ENCODE measurements at regions not wholly inside any gene's neighbourhood (a gene's known extent, or its start where the extent isn't known, plus 50 kb on each side); places are given as distances from the start of the nearest gene placed in this dataset.
A peak's percentile ranks its signal among the peaks of the same experiment; 100 is the strongest.

GRCh38 chr15:62719316-62719715 lies 323.2 kb upstream of the TPM1 start:
- no peak for DNase-seq

GRCh38 chr15:62722237-62722636 lies 320.3 kb upstream of the TPM1 start:
- no peak for DNase-seq

DNA sequence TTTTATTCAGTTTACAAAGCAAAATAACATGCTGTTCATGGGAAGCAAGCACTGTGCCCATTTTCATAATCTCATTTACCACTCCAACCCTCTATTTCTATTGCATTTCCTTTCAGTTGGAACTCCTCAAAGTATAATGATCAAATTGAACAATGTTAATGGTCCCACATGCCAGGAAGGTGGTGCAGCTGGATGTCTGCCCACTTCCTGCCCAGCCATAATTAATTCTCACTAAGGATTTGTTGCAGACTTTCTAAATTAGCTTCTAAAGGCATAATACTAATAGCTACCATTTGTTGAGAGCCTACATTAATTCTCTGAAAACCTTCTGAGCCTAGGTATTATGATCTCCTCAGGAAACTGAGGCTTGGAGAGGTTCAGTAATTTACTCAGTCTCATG lies 316.1 kb upstream of the TPM1 start:
- DNase-seq, result no peak

GRCh38 chr15:62727501-62727900 lies 315.0 kb upstream of the TPM1 start:
- DNase-seq, result no peak

DNA sequence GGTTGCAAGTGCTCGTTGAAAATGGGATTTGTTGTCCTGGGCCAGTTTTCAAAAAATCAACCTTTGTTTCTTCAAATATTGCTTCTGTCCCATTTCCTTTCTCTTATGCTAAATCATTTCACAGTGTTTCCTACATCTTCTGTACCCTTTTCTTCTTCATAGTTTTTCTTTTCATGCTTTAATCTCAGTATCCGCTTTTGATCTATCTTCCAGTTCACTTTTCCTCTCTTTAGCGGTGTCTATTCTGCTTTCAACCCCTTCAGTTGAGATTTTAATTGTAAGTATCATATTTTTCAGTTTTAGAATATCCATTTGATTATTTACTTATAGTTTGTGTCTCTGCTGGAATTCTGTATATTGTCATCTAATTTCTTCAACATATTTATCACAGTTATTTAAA lies 311.7 kb upstream of the TPM1 start:
- no peak for DNase-seq

GRCh38 chr15:62732078-62732477 lies 310.5 kb upstream of the TPM1 start:
- DNase-seq, result no peak

DNA sequence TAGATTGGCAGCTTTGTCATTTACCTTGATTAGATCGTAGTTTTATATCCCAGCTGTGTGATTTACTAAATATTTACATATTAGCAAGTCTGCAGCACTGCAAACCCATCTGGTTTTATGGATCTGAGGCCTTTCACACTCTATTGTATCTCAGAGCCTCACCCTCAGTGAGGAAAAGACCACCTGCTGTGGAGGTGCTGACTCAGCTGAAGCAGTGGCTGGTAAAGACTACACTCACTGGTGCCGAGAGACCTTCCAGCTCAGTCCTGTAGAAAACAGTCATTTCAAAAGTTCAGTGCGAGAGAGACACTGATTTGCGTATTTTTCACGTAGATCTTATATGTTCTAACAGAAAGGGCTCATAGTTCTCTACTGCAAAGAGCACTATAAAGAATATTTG lies 307.8 kb upstream of the TPM1 start:
- DNase-seq, result no peak

- no peak for DNase-seq
These were observed 305.8 kb upstream of the TPM1 start for GRCh38 chr15:62736756-62737155.

DNA sequence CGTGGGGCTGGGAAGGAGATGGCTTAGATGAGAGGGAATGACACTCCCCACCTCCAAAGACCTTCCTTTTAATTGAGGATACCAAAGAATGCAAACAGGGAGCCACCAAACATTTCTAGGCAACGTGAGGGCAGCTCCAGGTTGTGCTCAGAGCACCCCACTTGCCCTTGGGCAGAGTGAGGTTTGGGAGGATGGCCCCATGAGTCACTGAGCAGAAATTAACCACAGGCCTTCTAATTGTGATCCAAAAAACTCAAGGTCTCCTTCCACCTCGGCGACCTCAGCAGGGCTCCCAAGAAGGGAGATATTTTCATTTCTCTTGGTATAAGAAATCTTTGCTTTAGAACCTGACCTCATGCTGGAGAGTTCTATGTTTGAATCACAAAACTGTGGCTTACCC lies 305.0 kb upstream of the TPM1 start:
- DNase-seq, result no peak

DNA sequence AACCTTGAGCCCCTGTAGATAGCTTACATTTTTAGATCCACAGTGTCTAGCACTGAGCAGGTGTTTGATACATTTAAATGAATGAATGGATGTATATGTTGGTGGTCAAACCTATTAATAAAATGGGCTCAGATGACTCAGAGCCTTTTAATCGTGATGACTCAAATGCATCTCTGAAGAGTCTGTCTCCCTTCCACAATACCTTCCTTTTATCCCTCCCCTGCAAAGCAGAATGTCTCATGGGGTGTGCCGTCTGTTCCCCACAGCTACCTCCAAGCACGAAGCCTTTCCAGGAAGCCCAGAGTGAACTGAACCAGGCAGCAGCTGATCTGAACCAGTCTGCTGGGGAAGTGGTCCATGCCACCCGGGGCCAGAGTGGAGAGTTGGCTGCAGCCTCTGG lies 303.5 kb upstream of the TPM1 start:
- no peak for DNase-seq

GRCh38 chr15:62739507-62739906 lies 303.0 kb upstream of the TPM1 start:
- DNase-seq, result no peak

DNA sequence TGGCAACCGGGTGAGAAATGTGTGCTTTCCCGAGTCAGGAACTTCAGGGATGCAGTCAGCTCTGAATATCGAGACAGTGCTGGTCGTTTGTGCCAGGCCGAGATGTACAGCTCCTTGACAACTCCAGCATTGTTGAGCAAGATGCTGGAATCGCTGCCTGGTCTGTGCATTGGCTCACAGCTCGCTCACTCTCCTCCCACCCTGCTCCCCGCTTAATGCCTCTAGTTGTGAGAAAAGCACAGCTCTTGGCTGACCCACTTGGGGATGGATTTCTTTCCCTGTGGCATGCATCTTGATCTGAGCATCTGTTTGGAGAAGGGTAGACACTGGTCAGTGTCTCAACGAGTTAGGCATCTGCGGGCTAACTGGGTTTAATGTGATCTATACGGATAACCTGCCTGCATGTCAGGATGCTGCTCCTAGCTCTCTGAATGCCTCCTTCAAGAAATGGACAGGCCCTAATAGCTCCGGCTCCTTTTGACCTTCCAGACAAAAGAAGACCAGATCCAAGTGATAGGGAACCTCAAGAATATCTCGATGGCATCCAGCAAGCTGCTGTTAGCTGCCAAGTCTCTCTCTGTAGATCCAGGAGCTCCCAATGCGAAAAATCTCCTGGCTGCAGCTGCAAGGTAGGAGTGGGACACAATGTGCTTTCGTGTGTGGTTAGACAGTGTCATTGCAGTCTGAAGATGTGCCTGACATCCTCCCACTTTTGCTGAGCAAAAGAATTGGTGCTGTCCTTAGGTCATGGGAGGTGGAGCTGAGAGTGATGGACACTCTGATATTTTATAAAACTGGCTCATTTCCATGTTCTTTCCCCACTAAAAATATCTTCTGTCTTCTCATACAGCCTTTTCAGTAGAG lies 302.2 kb upstream of the TPM1 start:
- DNase-seq, result no peak

- no peak for DNase-seq
These were observed 301.4 kb upstream of the TPM1 start for GRCh38 chr15:62741106-62741505.

GRCh38 chr15:62742409-62743171 lies 300.0 kb upstream of the TPM1 start:
- DNase-seq, result peak; percentile 21

- no peak for DNase-seq
These were observed 296.8 kb upstream of the TPM1 start for GRCh38 chr15:62745621-62746225.

GRCh38 chr15:62748196-62748595 lies 294.4 kb upstream of the TPM1 start:
- no peak for DNase-seq

DNA sequence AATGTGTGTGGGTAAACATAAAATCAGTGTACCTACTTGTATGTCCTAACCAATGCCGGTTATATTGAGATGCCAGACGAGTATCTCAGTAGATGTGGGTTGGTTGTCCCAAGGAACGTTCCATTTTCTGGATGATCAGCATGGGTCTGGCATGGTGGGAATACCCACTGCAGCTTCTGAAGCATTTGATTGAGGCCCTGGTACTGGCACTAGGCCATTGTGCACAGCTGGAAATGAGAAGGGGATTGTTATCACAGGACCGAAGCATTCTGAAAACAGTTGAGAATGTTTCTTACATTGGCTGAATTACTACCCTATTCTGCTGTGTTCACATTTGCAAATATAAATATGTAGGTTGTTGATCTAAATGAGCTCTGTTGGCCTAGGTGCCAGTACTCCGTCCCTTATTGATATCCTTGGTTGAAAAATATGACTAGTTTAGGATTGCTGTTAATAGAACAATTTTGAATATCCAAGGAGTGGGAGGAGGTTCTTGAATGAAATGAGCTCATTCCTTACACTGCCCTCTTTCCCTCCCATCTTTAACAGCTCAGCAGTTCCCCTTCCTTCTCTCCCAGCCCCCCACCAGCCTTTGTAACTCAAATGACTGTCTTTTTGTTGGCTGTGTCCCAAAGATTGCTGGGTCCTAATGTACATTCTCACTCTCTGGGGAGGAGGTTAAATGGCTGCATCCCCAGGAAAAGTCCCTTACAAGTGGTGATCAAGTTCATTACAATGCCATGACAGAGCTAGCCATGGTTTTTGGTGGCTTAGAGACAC lies 293.3 kb upstream of the TPM1 start:
- DNase-seq, result no peak

DNA sequence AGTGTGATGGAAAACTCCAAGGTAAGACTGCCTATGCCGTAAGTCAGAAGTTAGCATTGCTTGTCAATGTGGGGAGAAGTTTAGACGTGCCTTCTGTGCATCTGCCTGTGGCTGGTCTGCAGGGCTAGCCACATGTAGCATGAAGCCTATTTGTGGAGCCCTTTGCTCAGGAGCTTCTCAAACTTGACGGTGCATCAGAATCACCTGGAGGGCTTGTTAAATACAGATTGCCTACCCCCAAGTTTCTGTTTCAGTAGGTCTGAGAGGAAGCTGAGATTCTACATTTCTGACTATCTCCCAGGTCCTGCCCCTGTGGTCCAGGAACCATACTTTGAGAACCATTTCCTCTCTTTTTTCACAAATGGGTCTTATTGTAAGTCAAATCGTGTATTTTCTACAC lies 292.1 kb upstream of the TPM1 start:
- DNase-seq, result no peak

DNA sequence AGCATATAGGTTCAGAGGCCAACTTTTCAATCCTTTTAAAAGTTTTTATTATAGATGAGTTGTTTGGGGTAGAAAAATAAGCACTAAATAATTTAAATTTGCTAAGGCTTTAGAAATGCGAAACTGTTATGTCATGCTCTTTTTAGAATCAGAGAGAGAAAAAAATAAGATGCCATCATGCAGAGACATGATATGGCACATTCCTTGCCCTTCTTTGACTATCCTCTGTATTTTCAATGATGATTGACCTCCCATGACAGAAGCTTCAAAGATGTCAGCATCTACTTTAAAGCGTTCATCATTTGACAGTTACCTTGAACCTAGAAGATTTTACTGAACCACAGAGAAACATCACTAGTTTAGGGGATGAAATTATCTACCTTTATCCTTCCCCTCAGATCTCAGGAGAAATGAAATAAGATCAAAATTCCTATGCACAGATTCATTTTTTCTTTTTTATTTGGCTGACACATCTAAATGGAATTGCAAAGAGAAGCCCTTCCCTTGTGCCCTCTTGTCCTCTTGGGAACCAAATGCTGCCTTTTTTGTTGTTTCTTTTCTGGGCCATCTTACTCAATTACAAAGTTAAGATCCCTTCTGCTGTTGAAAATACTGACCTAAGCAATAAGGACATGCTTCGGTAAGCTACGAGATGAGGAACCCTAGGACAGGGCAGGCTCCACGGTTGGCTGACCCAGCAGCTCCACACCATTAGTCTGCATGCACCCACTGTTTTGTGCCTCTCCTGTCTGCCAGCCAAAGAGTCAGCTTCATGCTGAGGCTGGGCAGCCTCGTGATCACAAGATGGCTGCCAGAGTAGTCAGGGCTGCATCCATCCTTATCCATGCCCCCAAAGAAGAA lies 289.7 kb upstream of the TPM1 start:
- DNase-seq, result no peak

DNA sequence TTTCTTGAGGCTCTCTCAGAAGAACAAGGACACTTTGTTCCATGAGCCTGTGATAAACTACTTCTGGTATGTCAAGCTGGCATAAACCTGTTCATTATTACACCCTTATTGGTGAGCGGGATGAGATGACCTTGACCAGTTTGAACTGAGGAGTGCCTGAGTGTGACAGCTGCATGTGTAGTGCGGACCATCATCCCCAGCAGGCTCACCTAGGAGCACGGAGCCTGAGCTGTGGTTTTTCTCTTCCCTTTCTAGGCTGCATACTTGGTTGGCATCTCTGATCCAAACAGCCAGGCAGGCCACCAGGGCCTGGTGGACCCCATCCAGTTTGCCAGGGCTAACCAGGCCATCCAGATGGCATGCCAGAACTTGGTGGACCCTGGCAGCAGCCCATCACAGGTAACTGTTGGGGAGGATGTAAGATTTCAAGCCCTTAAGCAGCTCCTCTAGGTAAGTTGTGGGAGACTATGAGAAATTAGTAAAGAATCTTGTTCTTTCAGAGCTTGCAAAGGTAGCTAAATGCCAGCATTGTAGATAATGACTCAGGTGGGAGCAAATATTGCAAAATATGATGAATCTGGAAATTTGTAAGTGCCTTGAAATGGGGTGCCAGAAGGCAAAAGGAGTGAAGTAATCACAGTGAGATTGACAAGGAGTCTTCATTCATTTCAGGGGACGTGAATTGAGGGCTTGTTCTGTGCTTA lies 288.9 kb upstream of the TPM1 start:
- no peak for DNase-seq

- DNase-seq, result no peak
These were observed 286.1 kb upstream of the TPM1 start for GRCh38 chr15:62756326-62756994.

Data from DMS79 treated with DMSO at 0.1 percent for 48 hours (cell line).